ENCODE measurements at regions not wholly inside any gene's neighbourhood (a gene's known extent, or its start where the extent isn't known, plus 50 kb on each side); places are given as distances from the start of the nearest gene placed in this dataset.

DNA sequence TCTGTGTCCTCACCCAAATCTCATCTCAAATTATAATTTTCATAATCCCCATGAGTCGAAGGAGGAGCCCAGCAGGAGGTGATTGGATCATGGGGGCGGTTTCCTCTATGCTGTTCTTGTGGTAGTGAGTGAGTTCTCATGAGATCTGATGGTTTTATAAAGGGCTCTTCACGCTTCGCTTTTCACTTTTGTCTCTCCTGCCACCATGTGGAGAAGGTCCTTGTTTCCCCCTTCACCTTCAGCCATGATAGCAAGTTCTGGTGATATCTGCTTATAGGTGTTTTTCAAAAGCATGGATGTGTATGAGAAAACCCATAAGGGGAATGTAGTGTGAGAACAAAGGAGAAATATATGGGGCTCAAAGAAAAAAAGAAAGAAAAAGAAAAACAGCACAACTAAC, 405.9 kb upstream of the RGS18 start:
- TF ChIP-seq ZNF274 (IDR thresholded peaks at IDR 0.05; ENCODE audit: low read depth, low read length) (no peak), YY1 (IDR thresholded peaks at IDR 0.05; ENCODE audit: insufficient read depth, insufficient read length) (no peak)

All from NT2/D1 (cell line).